PFSK-1 (cell line): ENCODE measurements at regions not wholly inside any gene's neighbourhood (a gene's known extent, or its start where the extent isn't known, plus 50 kb on each side); places are given as distances from the start of the nearest gene placed in this dataset.

Experiments
- POLR2AphosphoS5 ChIP-seq: IDR thresholded peaks from 2 replicates; pipeline ENCODE4 v1.6.1; 2012; ENCODE audit warnings: low read depth, mild to moderate bottlenecking, control low read depth, low read length, moderate library complexity
- SIN3A ChIP-seq: IDR thresholded peaks from 2 replicates; pipeline ENCODE4 v1.6.1; 2012; ENCODE audit warnings: mild to moderate bottlenecking, low read length, moderate library complexity, borderline replicate concordance; ENCODE audit not compliant: insufficient read depth
- TAF1 ChIP-seq: IDR thresholded peaks from 2 replicates; pipeline ENCODE4 v1.6.1; 2012; ENCODE audit warnings: low read length, control low read depth, borderline replicate concordance; ENCODE audit not compliant: insufficient read depth

GRCh38 chr2:219744066-219744465 lies 116.6 kb downstream of the SLC4A3 start:
- TF ChIP-seq SIN3A (no peak), POLR2AphosphoS5 (no peak), TAF1 (no peak)
